ENCODE measurements at regions not wholly inside any gene's neighbourhood (a gene's known extent, or its start where the extent isn't known, plus 50 kb on each side); places are given as distances from the start of the nearest gene placed in this dataset.

DNA sequence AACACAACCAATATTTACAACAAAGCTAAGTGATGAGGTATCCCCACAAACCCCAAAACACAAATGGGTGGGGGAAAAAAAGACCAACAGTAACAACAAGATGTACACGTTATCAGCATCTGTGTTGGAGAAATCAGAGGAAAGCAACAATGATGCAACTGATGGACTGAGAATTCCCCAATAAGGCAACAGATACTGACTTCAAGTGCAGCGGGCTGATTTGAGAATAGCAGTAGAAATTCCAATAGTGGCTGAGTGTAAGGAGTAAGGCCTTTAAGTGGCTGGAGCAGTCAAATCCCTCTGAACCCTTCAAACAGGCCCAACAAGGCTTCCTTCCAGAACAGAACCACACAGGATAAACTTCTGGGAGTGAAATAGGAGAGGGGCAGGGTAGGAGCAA, 97.6 kb downstream of the TM2D1 start:
- DNase-seq = no peak

DNA sequence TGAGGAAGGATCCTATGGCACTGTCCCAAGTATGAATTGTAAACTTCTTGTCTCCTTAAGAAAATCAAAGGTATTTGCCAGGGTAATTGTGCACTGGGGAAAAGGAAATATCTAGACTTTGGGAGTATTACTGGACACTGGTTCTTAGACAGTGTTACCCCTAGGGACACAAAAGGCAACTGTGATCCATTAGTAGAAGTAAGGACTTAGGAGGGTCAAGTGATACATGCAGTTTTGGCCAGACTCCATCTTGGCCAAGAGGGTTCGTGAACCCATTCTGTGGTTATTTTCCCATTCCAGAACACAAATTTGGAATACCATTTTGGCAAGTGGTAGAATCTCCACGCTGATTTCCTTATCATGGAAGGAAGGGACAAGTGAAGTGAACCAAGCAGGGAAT, 98.1 kb downstream of the TM2D1 start:
- no peak for DNase-seq

GRCh38 chr1:61623852-61624251, 101.1 kb downstream of the TM2D1 start:
- DNase-seq = no peak

DNA sequence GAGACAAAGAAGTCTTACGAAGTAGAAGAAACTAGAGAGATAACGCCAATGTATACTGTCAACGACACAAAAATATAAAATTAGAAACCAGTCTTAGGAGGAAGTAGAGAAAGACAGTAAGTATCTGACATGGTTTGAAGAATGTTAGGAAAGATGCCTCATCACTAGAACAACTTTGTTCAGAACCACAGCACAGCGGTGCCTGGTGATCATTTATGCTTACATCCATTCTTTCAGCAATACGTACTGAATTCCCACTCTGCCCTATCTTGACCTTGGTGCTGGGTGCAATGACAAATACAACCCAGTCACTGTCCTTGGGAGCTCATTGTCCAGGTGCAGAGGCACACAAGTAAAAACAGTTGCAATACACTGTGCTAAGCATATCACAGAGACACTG, 104.4 kb downstream of the TM2D1 start:
- DNase-seq = no peak

GRCh38 chr1:61618755-61619154, 106.2 kb downstream of the TM2D1 start:
- DNase-seq = no peak

- no peak for DNase-seq
Observed at GRCh38 chr1:61618193-61618592, 106.7 kb downstream of the TM2D1 start.

DNA sequence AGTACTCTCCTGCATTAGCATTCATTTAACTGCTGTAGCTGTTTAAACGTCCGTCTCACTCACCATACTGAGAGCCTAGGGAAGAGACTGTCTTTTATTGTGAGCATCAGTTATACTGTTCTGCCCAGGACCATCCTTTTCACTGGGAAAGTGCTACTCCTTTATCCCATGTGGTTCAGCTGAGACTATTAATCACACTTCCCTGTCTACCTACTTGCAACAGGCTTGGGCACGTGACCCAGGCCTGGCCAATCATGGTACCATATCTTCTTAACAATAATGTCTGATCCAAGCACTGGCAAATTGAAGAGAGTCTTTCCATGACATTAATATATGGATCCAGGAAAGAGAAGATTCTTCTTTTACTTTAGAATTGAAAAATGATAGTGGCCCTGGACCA, 108.1 kb downstream of the TM2D1 start:
- DNase-seq = no peak

DNA sequence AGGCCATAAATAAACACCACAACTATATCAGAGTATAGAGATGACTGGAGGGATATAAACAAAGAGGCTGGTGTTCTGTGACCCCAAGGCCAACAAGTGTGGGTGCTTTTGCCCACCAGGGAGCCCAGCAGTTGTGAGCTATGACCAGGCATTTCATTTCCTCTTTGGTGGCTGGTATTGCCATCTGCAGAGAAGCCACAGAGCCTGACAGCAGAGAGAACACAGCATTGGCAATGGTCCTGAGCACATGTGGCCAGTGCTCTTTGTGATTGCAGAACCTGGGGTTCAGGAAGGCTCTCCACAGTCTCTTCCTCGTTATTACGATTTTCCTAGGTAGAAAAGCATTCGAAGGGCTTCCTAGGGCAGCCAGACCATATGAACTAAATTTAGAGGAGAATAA, 112.3 kb downstream of the TM2D1 start:
- no peak for DNase-seq

- no peak for DNase-seq
Observed at GRCh38 chr1:61609040-61609439, 115.9 kb downstream of the TM2D1 start.

DNA sequence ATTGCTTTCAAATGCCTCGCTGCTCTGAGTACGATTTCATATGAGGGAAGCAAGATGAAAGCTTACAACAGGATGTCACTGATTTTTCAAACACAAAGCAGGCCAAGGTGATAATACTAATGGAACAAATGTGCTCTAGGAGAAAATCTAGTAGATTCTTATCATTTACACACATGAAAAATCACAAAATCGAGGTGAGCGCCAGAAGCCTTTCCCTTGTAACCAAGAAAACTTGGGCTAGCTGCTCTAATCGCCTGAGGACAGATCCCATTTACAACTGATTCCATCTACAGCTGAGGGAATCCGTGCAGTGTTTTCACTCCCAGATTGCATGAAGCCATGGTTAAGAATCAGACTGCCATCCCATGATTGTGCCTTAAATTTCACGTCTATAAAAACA, 117.5 kb downstream of the TM2D1 start:
- DNase-seq = no peak

GRCh38 chr1:61606448-61607312, 118.3 kb downstream of the TM2D1 start:
- no peak for DNase-seq

- no peak for DNase-seq
Observed at GRCh38 chr1:61605607-61606321, 119.2 kb downstream of the TM2D1 start.

DNA sequence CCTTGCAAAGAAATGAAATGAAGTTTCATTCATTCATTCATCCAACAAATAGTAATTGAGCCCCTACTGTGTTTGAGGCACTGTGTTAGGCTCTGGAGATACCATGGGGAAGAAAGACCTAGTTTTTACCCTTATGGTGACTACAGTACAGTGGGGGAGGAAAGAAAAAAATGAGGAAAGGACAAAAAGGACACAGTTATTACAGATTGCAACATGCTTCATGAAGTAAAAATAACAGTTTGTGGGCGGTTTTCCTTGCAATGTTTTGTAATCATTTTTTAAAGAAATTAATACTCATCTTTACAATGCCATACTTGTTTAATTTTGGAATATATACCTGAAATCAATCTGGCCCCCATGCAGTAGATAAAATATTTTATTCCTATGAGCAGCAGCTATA, 120.3 kb downstream of the TM2D1 start:
- no peak for DNase-seq

GRCh38 chr1:61604261-61604660, 120.7 kb downstream of the TM2D1 start:
- no peak for DNase-seq

DNA sequence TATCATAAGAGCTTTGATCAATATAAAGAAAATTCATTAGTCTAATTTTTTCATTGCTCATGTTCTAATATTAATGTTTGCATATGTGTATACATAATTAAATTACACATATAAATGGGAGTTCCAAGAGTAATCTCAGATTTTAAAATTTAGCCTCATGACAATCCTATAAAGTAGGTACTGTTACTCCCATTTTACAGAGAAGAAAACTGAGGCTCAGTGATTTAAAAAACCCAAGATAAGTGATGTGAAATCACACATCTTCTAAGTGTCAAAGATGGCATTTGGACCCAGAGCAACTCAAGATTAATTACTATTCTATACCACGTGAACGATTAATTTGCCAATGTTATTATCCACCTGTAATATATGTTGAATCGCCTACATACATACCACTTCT, 122.3 kb downstream of the TM2D1 start:
- no peak for DNase-seq

GRCh38 chr1:61597601-61598000, 127.3 kb downstream of the TM2D1 start:
- DNase-seq = no peak

DNA sequence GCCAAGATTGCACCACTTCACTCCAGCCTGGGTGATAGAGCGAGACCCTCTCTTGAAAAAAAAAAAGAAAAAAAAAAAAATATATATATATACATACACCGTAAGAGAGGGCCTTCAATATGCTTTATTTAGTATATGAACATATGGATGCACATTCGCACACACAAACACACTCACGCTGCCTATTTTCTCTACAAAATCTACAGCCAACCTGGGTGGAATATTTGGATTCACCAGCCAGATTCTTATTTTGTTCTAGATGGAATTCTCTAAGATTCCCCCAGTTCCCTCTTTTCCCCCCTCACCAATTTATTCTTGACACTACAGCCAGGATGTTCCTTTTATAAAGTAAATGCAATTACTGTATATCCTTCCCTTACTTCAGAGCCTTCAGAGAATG, 131.6 kb downstream of the TM2D1 start:
- DNase-seq = no peak

- DNase-seq = no peak
Observed at GRCh38 chr1:61591351-61591750, 133.6 kb downstream of the TM2D1 start.

GRCh38 chr1:61588736-61589672, 135.9 kb downstream of the TM2D1 start:
- DNase-seq = peak in 3 of 4 experiments; percentile 2 to 31 (median 15)

GRCh38 chr1:61585714-61586113, 139.2 kb downstream of the TM2D1 start:
- no peak for DNase-seq

DNA sequence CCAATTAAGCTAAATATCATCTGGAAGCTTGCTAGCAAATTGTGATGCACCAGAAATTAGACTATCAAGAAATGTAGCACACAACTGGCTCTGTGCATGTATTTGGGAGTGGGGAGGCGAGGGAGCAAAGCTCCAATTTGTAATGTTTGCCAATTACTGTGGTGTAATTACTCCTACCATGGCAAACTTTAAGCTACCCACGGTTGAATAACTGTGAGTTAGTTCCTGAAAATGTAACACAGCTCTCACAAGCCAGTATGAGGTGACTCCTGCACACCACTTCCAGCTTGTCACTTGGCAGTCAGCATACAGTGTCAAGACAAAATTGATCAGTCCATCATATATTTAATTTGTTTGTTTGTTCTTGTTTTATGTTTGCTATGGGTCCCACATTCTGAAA, 141.2 kb downstream of the TM2D1 start:
- DNase-seq = no peak

- DNase-seq = no peak
Observed at GRCh38 chr1:61581251-61581650, 143.7 kb downstream of the TM2D1 start.

- no peak for DNase-seq
Observed at GRCh38 chr1:61580417-61580816, 144.5 kb downstream of the TM2D1 start.
